Esophagus squamous epithelium (tissue), 4 donors: ENCODE measurements at regions not wholly inside any gene's neighbourhood (a gene's known extent, or its start where the extent isn't known, plus 50 kb on each side); places are given as distances from the start of the nearest gene placed in this dataset.

ENCODE experiments used
- POLR2A ChIP-seq, 4 donors: fragments of 450-650 bp; IDR thresholded peaks; one replicate each; pipeline ENCODE4 v1.6.1; 2017; ENCODE audit warnings: antibody characterized with exemption in 4 of 4, mild to moderate bottlenecking in 4 of 4, moderate library complexity in 3 of 4
- TF ChIP-seq, protein P1 (sequence below), 6 experiments: fragments of 450-650 bp in 4 of 6; fragments of 200-600 bp in 2 of 6; sonication (generic) in 2 of 6; IDR thresholded peaks; one replicate each; pipeline ENCODE4 v1.5.1; 2016 to 2019; ENCODE audit warnings: antibody characterized with exemption in 6 of 6, mild to moderate bottlenecking in 4 of 6, moderate library complexity in 4 of 6

- TF ChIP-seq, protein P1, sequence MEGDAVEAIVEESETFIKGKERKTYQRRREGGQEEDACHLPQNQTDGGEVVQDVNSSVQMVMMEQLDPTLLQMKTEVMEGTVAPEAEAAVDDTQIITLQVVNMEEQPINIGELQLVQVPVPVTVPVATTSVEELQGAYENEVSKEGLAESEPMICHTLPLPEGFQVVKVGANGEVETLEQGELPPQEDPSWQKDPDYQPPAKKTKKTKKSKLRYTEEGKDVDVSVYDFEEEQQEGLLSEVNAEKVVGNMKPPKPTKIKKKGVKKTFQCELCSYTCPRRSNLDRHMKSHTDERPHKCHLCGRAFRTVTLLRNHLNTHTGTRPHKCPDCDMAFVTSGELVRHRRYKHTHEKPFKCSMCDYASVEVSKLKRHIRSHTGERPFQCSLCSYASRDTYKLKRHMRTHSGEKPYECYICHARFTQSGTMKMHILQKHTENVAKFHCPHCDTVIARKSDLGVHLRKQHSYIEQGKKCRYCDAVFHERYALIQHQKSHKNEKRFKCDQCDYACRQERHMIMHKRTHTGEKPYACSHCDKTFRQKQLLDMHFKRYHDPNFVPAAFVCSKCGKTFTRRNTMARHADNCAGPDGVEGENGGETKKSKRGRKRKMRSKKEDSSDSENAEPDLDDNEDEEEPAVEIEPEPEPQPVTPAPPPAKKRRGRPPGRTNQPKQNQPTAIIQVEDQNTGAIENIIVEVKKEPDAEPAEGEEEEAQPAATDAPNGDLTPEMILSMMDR (IDR thresholded peaks at IDR 0.05): no peak
- TF ChIP-seq POLR2A (IDR thresholded peaks at IDR 0.05): no peak
These were observed 209.8 kb upstream of the GRIK3 start for GRCh38 chr1:37244083-37244480.
